Right atrium auricular region (tissue), 2 donors: ENCODE measurements at regions not wholly inside any gene's neighbourhood (a gene's known extent, or its start where the extent isn't known, plus 50 kb on each side); places are given as distances from the start of the nearest gene placed in this dataset.
A peak's percentile ranks its signal among the peaks of the same experiment; 100 is the strongest.

Source experiments
- DNase-seq: peaks from one replicate; pipeline ENCODE4 v3.0.0-alpha.2; 2019; ENCODE audit warnings: low spot score
- H3K27ac ChIP-seq, 2 donors: fragments of 200-600 bp; sonication (generic); 1 replicate in 1 of 2; 2 replicates in 1 of 2; pipeline ENCODE4 v1.5.1; 2016 to 2019
- H3K27me3 ChIP-seq, 2 donors: fragments of 200-600 bp; sonication (generic); one replicate each; pipeline versions ENCODE4 v1.5.1 to v1.6.0; 2017 to 2019
- H3K36me3 ChIP-seq: fragments of 200-600 bp; sonication (generic); one replicate; pipeline ENCODE4 v1.5.1; 2016
- H3K4me1 ChIP-seq, 2 donors: fragments of 200-600 bp; sonication (generic); one replicate each; pipeline versions ENCODE4 v1.5.1 to v1.6.0; 2017 to 2019
- H3K4me3 ChIP-seq, 2 donors: fragments of 200-600 bp; sonication (generic); 1 replicate in 1 of 2; 2 replicates in 1 of 2; pipeline ENCODE4 v1.5.1; 2017 to 2019; ENCODE audit warnings: mild to moderate bottlenecking in 1 of 2, moderate library complexity in 1 of 2
- H3K9me3 ChIP-seq, 2 donors: fragments of 200-600 bp; sonication (generic); one replicate each; pipeline ENCODE4 v1.5.1; 2019
- CTCF ChIP-seq, 2 donors: fragments of 200-600 bp; sonication (generic); IDR thresholded peaks; one replicate each; pipeline ENCODE4 v1.5.1; 2019; ENCODE audit warnings: antibody characterized with exemption in 2 of 2

GRCh38 chr10:91335147-91335546, 75.0 kb upstream of the HECTD2 start:
- Histone ChIP-seq H3K9me3 (no peaks in the 10 kb centered on the region), H3K36me3 (no peaks in the 10 kb centered on the region), H3K4me3 (no peak overlapping the region), H3K27ac (no peak overlapping the region), H3K4me1 (no peaks in the 10 kb centered on the region), H3K27me3 (no peaks in the 10 kb centered on the region)
- TF ChIP-seq CTCF (IDR thresholded peaks at IDR 0.05), result no peak
- no peak for DNase-seq

GRCh38 chr10:91339729-91340128, 70.4 kb upstream of the HECTD2 start:
- H3K4me1 ChIP-seq, result peaks cover 0 to 19% of the 10 kb centered on the region in 2 donors
- H3K27ac ChIP-seq, result no peak overlapping the region
- no peaks in the 10 kb centered on the region for H3K36me3 ChIP-seq
- no peaks in the 10 kb centered on the region for H3K27me3 ChIP-seq
- H3K9me3 ChIP-seq, result no peaks in the 10 kb centered on the region
- no peak overlapping the region for H3K4me3 ChIP-seq
- no peak for TF ChIP-seq CTCF (IDR thresholded peaks at IDR 0.05)
- no peak for DNase-seq

- Histone ChIP-seq H3K4me1 (peaks cover 0 to 19% of the 10 kb centered on the region in 2 donors), H3K27me3 (no peaks in the 10 kb centered on the region), H3K36me3 (no peaks in the 10 kb centered on the region), H3K4me3 (no peak overlapping the region), H3K9me3 (no peaks in the 10 kb centered on the region), H3K27ac (peak overlapping the region; percentile 9 to 71)
- DNase-seq, result peak; percentile 70
- TF ChIP-seq CTCF (IDR thresholded peaks at IDR 0.05), result no peak
Observed at GRCh38 chr10:91340613-91341362, 69.4 kb upstream of the HECTD2 start.

GRCh38 chr10:91341686-91342085, 68.5 kb upstream of the HECTD2 start:
- no peaks in the 10 kb centered on the region for H3K36me3 ChIP-seq
- H3K4me1 ChIP-seq, result peaks cover 0 to 19% of the 10 kb centered on the region in 2 donors
- peak overlapping the region; percentile 9 to 71 for H3K27ac ChIP-seq
- H3K9me3 ChIP-seq, result no peaks in the 10 kb centered on the region
- H3K27me3 ChIP-seq, result no peaks in the 10 kb centered on the region
- H3K4me3 ChIP-seq, result no peak overlapping the region
- TF ChIP-seq CTCF (IDR thresholded peaks at IDR 0.05), result no peak
- no peak for DNase-seq

- H3K36me3 ChIP-seq, result no peaks in the 10 kb centered on the region
- no peak for TF ChIP-seq CTCF (IDR thresholded peaks at IDR 0.05)
- H3K27me3 ChIP-seq, result no peaks in the 10 kb centered on the region
- H3K9me3 ChIP-seq, result no peaks in the 10 kb centered on the region
- no peak for DNase-seq
- no peak overlapping the region for H3K4me3 ChIP-seq
- no peak overlapping the region for H3K27ac ChIP-seq
- H3K4me1 ChIP-seq, result peaks cover 0 to 19% of the 10 kb centered on the region in 2 donors
Observed at GRCh38 chr10:91343010-91343409, 67.1 kb upstream of the HECTD2 start.
